Mesothelial cell of epicardium (in vitro differentiated cells): ENCODE measurements at regions not wholly inside any gene's neighbourhood (a gene's known extent, or its start where the extent isn't known, plus 50 kb on each side); places are given as distances from the start of the nearest gene placed in this dataset.

ENCODE experiments used
- DNase-seq, 2 experiments: peaks; one replicate each; pipeline ENCODE4 v3.0.0; 2021; ENCODE audit warnings: low spot score in 2 of 2; ENCODE audit not compliant: unreplicated experiment in 2 of 2
- H3K27ac Mint-ChIP-seq: 2 replicates; pipeline ENCODE4 v1.8.0; 2021; ENCODE audit warnings: mixed read lengths
- H3K27me3 Mint-ChIP-seq: 2 replicates; pipeline ENCODE4 v1.8.0; 2021; ENCODE audit warnings: low read depth, mixed read lengths
- H3K36me3 Mint-ChIP-seq: 2 replicates; pipeline ENCODE4 v1.8.0; 2021; ENCODE audit warnings: mixed read lengths
- H3K4me1 Mint-ChIP-seq: 2 replicates; pipeline ENCODE4 v1.8.0; 2021; ENCODE audit warnings: mixed read lengths
- H3K4me3 Mint-ChIP-seq: 2 replicates; pipeline ENCODE4 v1.8.0; 2021; ENCODE audit warnings: mild to moderate bottlenecking, moderate library complexity, mixed read lengths
- H3K9me3 Mint-ChIP-seq: 2 replicates; pipeline ENCODE4 v1.8.0; 2021; ENCODE audit warnings: mixed read lengths
- TF ChIP-seq, protein P1 (sequence below): fragments of 200-600 bp; sonication (generic); IDR thresholded peaks from one replicate; pipeline ENCODE4 v1.5.0; 2021; ENCODE audit warnings: antibody characterized with exemption; ENCODE audit not compliant: unreplicated experiment

DNA sequence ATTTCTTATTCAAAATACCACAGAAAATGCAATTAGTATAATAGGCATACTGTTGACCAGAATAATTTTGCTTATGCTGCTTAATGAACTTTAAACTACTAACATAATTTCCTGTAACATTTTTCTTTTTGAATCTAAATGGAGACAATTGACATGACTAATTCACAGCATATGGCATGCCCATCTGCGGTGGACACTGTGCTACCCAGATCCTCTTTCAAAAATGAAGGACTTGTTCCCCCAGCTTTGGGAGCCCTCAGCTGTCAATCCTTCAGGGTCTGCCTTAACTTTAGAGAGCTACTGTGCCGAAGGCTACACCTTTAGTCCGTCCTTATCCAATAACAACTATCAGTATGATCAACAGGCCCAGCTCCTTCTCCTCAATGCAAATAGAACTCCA, 789.0 kb downstream of the PLA2G4A start:
- H3K27me3 Mint-ChIP-seq = no peaks in the 10 kb centered on the region
- peaks cover 8% of the 10 kb centered on the region for H3K36me3 Mint-ChIP-seq
- DNase-seq = no peak
- no peak overlapping the region for H3K4me3 Mint-ChIP-seq
- H3K27ac Mint-ChIP-seq = no peak overlapping the region
- no peaks in the 10 kb centered on the region for H3K4me1 Mint-ChIP-seq
- TF ChIP-seq, protein P1, sequence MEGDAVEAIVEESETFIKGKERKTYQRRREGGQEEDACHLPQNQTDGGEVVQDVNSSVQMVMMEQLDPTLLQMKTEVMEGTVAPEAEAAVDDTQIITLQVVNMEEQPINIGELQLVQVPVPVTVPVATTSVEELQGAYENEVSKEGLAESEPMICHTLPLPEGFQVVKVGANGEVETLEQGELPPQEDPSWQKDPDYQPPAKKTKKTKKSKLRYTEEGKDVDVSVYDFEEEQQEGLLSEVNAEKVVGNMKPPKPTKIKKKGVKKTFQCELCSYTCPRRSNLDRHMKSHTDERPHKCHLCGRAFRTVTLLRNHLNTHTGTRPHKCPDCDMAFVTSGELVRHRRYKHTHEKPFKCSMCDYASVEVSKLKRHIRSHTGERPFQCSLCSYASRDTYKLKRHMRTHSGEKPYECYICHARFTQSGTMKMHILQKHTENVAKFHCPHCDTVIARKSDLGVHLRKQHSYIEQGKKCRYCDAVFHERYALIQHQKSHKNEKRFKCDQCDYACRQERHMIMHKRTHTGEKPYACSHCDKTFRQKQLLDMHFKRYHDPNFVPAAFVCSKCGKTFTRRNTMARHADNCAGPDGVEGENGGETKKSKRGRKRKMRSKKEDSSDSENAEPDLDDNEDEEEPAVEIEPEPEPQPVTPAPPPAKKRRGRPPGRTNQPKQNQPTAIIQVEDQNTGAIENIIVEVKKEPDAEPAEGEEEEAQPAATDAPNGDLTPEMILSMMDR = no peak
- H3K9me3 Mint-ChIP-seq = peaks cover 20% of the 10 kb centered on the region

DNA sequence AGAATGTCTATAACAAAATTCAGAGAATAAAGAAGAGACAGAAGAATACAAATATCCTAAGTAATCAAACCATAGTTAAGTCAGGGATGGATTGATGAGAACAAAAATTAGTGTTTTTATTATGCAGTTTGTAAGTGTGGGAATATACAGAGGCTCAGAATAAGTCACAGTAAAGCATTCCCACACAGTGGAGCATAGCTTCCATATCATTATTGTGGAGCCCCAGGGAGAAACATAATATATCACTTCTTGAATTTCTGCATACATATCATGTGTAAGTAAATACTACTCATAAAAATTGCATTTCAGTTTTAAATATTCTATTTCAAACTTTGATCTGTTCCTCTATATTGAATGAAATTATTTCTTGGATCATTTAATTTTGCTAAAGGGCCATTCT, 790.4 kb downstream of the PLA2G4A start:
- peaks cover 8% of the 10 kb centered on the region for H3K36me3 Mint-ChIP-seq
- H3K27me3 Mint-ChIP-seq = no peaks in the 10 kb centered on the region
- no peak for DNase-seq
- TF ChIP-seq, protein P1 = no peak
- no peak overlapping the region for H3K27ac Mint-ChIP-seq
- H3K4me3 Mint-ChIP-seq = no peak overlapping the region
- H3K9me3 Mint-ChIP-seq = peaks cover 20% of the 10 kb centered on the region
- H3K4me1 Mint-ChIP-seq = no peaks in the 10 kb centered on the region

DNA sequence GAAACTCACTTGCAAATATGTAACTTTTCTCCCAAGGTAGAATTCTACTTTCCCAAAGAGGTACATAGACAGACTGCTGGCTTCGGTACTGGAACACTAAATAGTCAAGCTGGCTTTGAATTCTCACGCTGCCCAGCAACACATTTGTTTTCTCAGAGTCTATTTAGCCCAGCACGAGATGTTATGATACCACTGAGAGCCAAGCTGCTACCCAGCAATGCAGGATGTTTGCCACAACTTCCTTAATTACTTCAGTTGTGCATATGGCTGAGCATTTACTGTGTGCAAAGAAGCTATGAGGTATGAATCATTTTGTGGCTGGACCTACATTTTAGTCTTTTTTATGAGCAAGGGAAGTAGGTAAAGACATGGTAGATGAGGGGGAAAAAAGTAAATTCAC, 793.2 kb downstream of the PLA2G4A start:
- Mint-ChIP-seq H3K27ac (no peak overlapping the region), H3K36me3 (peaks cover 3% of the 10 kb centered on the region), H3K4me3 (no peak overlapping the region), H3K9me3 (peaks cover 9% of the 10 kb centered on the region), H3K4me1 (peaks cover 2% of the 10 kb centered on the region), H3K27me3 (no peaks in the 10 kb centered on the region)
- TF ChIP-seq, protein P1 = no peak
- no peak for DNase-seq

DNA sequence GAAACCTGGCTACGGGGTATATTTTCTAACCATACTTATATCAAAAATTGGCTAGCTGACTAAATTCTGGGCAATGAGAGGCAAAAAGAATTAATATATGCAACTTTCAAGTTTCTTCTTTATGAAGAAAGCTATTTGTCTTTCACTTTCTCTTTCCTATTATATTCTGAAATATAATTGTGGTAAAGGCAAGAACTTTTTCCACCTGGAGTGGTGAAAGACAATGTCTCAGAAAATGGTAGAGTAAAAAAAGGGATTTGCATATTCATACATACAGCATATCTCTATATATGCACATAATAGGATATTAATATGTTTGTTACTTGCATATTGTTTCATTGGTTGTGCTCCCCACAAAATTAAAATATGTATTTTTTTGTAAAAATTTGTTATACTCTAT, 793.8 kb downstream of the PLA2G4A start:
- DNase-seq = no peak
- Mint-ChIP-seq H3K36me3 (peaks cover 3% of the 10 kb centered on the region), H3K9me3 (peaks cover 9% of the 10 kb centered on the region), H3K4me1 (peaks cover 2% of the 10 kb centered on the region), H3K27ac (no peak overlapping the region), H3K27me3 (no peaks in the 10 kb centered on the region), H3K4me3 (no peak overlapping the region)
- TF ChIP-seq, protein P1 = no peak

DNA sequence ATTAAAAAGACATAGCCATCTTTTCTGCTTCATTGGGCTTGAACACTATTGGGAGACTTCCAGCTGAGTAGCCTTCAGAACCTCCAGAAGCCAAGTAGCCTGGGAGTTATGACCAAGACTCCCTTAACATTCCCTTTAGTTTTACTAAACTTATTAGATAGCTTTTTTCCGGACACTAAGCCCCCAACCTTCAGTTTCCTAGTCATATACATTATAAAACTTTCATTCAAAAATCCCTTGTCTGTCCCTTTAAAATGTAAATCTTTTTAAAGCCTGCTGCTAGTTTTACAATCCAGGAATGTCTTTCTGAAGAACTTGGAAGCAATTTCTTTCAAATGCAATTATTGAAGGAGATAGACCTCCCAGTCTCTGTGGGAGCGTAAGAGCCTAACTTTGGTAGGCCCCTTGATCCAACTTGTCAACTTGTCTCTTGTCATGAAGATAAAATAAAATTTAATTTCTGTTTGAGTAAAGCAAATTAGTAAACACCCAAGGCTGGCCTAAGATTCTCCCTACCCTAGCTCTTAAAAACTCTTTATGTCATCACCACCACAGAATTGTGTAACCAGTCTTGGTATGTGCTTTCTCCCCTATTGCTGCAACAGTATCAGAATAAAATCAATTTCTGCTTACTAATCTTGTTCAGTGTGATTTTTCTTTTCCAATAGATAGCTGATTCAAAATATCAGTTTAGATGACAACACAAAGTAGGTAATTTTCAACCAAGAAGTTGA, 796.2 kb downstream of the PLA2G4A start:
- peaks cover 4% of the 10 kb centered on the region for H3K9me3 Mint-ChIP-seq
- H3K27ac Mint-ChIP-seq = no peak overlapping the region
- H3K4me1 Mint-ChIP-seq = peaks cover 2% of the 10 kb centered on the region
- TF ChIP-seq, protein P1 = no peak
- H3K27me3 Mint-ChIP-seq = no peaks in the 10 kb centered on the region
- no peak overlapping the region for H3K4me3 Mint-ChIP-seq
- no peak for DNase-seq
- H3K36me3 Mint-ChIP-seq = no peaks in the 10 kb centered on the region
